ENCODE measurements at regions not wholly inside any gene's neighbourhood (a gene's known extent, or its start where the extent isn't known, plus 50 kb on each side); places are given as distances from the start of the nearest gene placed in this dataset.
"Not testable (repeated sequence)": the region's sequence is repeated elsewhere in the genome, so short reads cannot be mapped to it uniquely, and the experiment has no call there.

DNA sequence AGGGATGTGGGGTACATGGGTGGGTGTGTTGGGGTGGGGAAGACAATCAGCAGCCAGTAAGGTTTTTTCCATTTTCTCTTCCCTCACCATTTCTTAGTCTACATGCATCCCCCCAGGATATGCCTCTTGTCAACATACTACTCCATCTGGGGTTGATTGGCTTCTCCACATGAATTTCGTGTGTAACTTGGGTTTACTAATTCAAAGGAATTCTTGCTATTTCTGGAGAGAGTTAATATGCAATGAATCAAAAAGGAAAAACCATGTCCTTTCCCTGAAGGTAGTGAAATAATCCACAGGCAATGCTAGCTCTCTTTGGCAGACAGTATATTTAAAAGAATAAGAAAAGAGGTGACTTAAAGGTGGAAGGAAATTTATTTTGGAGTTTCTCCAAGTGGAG, 198.4 kb downstream of the EBLN2 start:
- Mint-ChIP-seq H3K4me1 (ENCODE audit: unreplicated experiment) (peaks cover 5% of the 10 kb centered on the region), H3K9me3 (ENCODE audit: unreplicated experiment) (no peaks in the 10 kb centered on the region), H3K4me3 (ENCODE audit: unreplicated experiment) (no peak overlapping the region), H3K27ac (ENCODE audit: unreplicated experiment) (no peak overlapping the region), H3K36me3 (ENCODE audit: low read depth, unreplicated experiment) (no peaks in the 10 kb centered on the region), H3K27me3 (ENCODE audit: unreplicated experiment) (no peaks in the 10 kb centered on the region)
- no peak for DNase-seq (ENCODE audit: low spot score)
- no peak for TF ChIP-seq CTCF (IDR thresholded peaks at IDR 0.05; ENCODE audit: unreplicated experiment)

DNA sequence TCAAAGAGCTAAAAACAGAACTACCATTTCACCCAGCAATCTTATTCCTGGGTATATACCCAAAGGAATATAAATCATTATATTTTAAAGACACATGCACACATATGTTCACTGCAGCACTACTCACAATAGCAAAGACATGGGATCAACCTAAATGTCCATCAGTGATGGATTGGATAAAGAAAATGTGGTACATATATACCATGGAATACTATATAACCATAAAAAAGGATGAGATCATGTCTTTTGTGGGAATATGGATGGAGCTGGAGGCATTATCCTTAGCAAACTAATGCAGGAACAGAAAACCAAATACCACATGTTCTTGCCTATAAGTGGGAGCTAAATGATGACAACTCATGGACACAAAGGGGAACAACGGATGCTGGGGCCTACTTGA, 205.1 kb downstream of the EBLN2 start:
- H3K4me1 Mint-ChIP-seq (ENCODE audit: unreplicated experiment); H3K27ac Mint-ChIP-seq (ENCODE audit: unreplicated experiment); H3K27me3 Mint-ChIP-seq (ENCODE audit: unreplicated experiment); H3K36me3 Mint-ChIP-seq (ENCODE audit: low read depth, unreplicated experiment); H3K4me3 Mint-ChIP-seq (ENCODE audit: unreplicated experiment); DNase-seq (ENCODE audit: low spot score); H3K9me3 Mint-ChIP-seq (ENCODE audit: unreplicated experiment): not testable (repeated sequence)

DNA sequence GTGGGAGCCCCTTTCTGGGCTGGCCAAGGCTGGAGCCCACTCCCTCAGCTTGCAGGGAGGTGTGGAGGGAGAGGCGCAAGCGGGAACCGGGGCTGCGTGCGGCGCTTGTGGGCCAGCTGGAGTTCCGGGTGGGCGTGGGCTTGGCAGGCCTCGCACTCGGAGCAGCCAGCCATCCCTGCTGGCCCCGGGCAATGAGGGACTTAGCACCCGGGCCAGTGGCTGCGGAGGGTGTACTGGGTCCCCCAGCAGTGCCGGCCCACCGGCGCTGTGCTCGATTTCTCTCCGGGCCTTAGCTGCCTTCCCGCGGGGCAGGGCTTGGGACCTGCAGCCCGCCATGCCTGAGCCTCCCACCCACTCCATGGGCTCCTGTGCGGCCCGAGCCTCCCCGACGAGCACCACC, 207.7 kb downstream of the EBLN2 start:
- not testable (repeated sequence) for H3K27me3 Mint-ChIP-seq (ENCODE audit: unreplicated experiment); H3K4me3 Mint-ChIP-seq (ENCODE audit: unreplicated experiment); H3K36me3 Mint-ChIP-seq (ENCODE audit: low read depth, unreplicated experiment); H3K27ac Mint-ChIP-seq (ENCODE audit: unreplicated experiment); H3K4me1 Mint-ChIP-seq (ENCODE audit: unreplicated experiment); DNase-seq (ENCODE audit: low spot score); H3K9me3 Mint-ChIP-seq (ENCODE audit: unreplicated experiment)

DNA sequence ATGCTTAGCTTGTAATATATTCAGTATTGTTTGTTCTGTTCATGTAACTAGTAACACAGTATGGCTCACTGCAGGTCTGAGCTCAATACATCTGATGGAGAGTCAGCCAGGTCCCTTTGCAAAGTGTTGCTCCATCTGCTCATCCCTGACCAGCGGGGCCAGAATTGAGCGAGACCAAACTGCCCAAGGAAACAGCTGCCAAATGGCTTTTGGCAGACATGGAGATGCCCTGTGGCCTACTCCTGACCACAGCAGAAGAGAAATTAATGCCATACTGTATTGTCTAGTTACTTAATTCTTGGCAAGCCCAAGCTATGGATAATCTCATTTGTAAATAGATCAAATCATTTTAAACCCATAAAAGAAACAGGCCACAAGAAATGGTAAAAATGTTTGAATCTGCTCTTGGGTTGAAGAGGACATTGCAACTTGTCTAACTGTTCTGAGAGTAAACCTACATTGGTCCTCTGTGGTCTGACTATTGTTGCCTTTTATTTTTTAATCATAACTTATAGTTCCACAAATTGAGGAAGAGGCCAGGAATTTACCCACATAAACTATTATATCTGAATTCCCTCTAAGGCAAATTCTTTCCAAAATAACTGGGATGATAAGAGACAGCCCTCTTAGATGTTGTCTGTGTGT, 209.5 kb downstream of the EBLN2 start:
- H3K27ac Mint-ChIP-seq (ENCODE audit: unreplicated experiment): no peak overlapping the region
- no peaks in the 10 kb centered on the region for H3K4me1 Mint-ChIP-seq (ENCODE audit: unreplicated experiment)
- no peak for TF ChIP-seq CTCF (IDR thresholded peaks at IDR 0.05; ENCODE audit: unreplicated experiment)
- no peaks in the 10 kb centered on the region for H3K9me3 Mint-ChIP-seq (ENCODE audit: unreplicated experiment)
- DNase-seq (ENCODE audit: low spot score): no peak
- H3K27me3 Mint-ChIP-seq (ENCODE audit: unreplicated experiment): no peaks in the 10 kb centered on the region
- no peak overlapping the region for H3K4me3 Mint-ChIP-seq (ENCODE audit: unreplicated experiment)
- no peaks in the 10 kb centered on the region for H3K36me3 Mint-ChIP-seq (ENCODE audit: low read depth, unreplicated experiment)

DNA sequence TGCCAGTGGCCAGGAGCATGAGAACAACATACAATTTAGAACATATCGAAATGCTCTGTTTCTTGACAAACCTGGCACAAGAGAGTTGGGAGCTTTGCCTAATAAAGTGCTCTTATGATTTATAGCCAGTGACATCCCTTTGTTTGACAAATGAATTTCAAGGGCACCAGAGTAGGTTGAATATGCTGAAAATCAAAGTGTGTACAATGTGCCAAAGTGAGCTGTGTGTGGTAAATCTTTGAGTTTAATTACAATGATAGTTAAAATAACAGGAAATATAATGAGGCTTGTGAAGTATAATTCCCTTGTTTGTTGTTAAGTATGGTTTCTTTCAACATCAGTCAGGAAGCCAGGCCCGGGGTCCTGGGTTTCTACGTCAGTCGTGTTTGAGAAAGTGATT, 211.9 kb downstream of the EBLN2 start:
- no peak overlapping the region for H3K27ac Mint-ChIP-seq (ENCODE audit: unreplicated experiment)
- no peaks in the 10 kb centered on the region for H3K4me1 Mint-ChIP-seq (ENCODE audit: unreplicated experiment)

More for the DNA sequence above, 211.9 kb downstream of the EBLN2 start:
- Mint-ChIP-seq H3K36me3 (ENCODE audit: low read depth, unreplicated experiment) (no peaks in the 10 kb centered on the region), H3K9me3 (ENCODE audit: unreplicated experiment) (no peaks in the 10 kb centered on the region), H3K4me3 (ENCODE audit: unreplicated experiment) (no peak overlapping the region), H3K27me3 (ENCODE audit: unreplicated experiment) (no peaks in the 10 kb centered on the region)
- TF ChIP-seq CTCF (IDR thresholded peaks at IDR 0.05; ENCODE audit: unreplicated experiment): no peak
- DNase-seq (ENCODE audit: low spot score): no peak

Measured in endothelial cell (in vitro differentiated cells).